D721Med (cell line): ENCODE measurements at regions not wholly inside any gene's neighbourhood (a gene's known extent, or its start where the extent isn't known, plus 50 kb on each side); places are given as distances from the start of the nearest gene placed in this dataset.

ENCODE experiments used
- DNase-seq: peaks from one replicate; pipeline ENCODE4 v3.0.0; 2011; ENCODE audit warnings: low spot score; ENCODE audit not compliant: insufficient read length
- FAIRE-seq: peaks from 2 replicates; lab custom pipeline; 2011; peaks lifted over from hg19 to GRCh38; lab: Jason Lieb, UNC
- CTCF ChIP-seq: IDR thresholded peaks from 2 replicates; pipeline ENCODE4 v1.5.1; 2012; ENCODE audit warnings: mild to moderate bottlenecking, control low read depth; ENCODE audit not compliant: insufficient read depth; ENCODE audit errors: missing control alignments

- DNase-seq (no peak), FAIRE-seq (no peak)
- no peak for TF ChIP-seq CTCF
These were observed 982.5 kb upstream of the CDH8 start for GRCh38 chr16:63018581-63019223.

GRCh38 chr16:63008688-63009087 lies 972.5 kb upstream of the CDH8 start:
- no peak for DNase-seq
- no peak for FAIRE-seq
- TF ChIP-seq CTCF, result no peak

GRCh38 chr16:63005356-63005755 lies 969.1 kb upstream of the CDH8 start:
- no peak for TF ChIP-seq CTCF
- no peak for DNase-seq
- no peak for FAIRE-seq

- no peak for FAIRE-seq
- no peak for TF ChIP-seq CTCF
- no peak for DNase-seq
These were observed 953.2 kb upstream of the CDH8 start for GRCh38 chr16:62989480-62989879.

GRCh38 chr16:62985722-62986121 lies 949.5 kb upstream of the CDH8 start:
- DNase-seq (no peak), FAIRE-seq (no peak)
- no peak for TF ChIP-seq CTCF

- FAIRE-seq, result no peak
- TF ChIP-seq CTCF, result no peak
- no peak for DNase-seq
These were observed 942.2 kb upstream of the CDH8 start for GRCh38 chr16:62978451-62978850.

GRCh38 chr16:62977876-62978275 lies 941.6 kb upstream of the CDH8 start:
- no peak for FAIRE-seq
- DNase-seq, result no peak
- TF ChIP-seq CTCF, result no peak
